GM23338 (cell line): ENCODE measurements at regions not wholly inside any gene's neighbourhood (a gene's known extent, or its start where the extent isn't known, plus 50 kb on each side); places are given as distances from the start of the nearest gene placed in this dataset.

Source experiments
- ATAC-seq: fragments of 200-7000 bp; cut with Tn5 transposase; 3 replicates; pipeline ENCODE4 v1.9.1; 2020
- DNase-seq: peaks from one replicate; pipeline ENCODE4 v3.0.0-alpha.2; 2015; ENCODE audit warnings: low spot score
- H2AFZ ChIP-seq: fragments of 200-600 bp; sonication (generic); 2 replicates; pipeline ENCODE4 v1.8.0; 2016; ENCODE audit warnings: antibody characterized with exemption, mild to moderate bottlenecking, moderate library complexity
- H3F3A ChIP-seq: fragments of 200-600 bp; sonication (generic); replicated peaks from 2 replicates; pipeline ENCODE4 v1.8.0; 2017; ENCODE audit warnings: antibody characterized with exemption, mixed run types, low read depth
- H3K27ac ChIP-seq: fragments of 200-600 bp; sonication (generic); 2 replicates; pipeline ENCODE4 v1.6.1; 2016; ENCODE audit warnings: low read depth
- H3K27me3 ChIP-seq: fragments of 200-600 bp; sonication (generic); 2 replicates; pipeline ENCODE4 v1.8.0; 2016; ENCODE audit warnings: mild to moderate bottlenecking, mixed run types, moderate library complexity; ENCODE audit not compliant: insufficient read depth
- H3K36me3 ChIP-seq: fragments of 200-600 bp; sonication (generic); 2 replicates; pipeline ENCODE4 v1.8.0; 2016; ENCODE audit warnings: mild to moderate bottlenecking; ENCODE audit not compliant: insufficient read depth
- H3K4me1 ChIP-seq: fragments of 200-600 bp; sonication (generic); 2 replicates; pipeline ENCODE4 v1.8.0; 2016; ENCODE audit warnings: mild to moderate bottlenecking, moderate library complexity; ENCODE audit not compliant: insufficient read depth
- H3K4me2 ChIP-seq: fragments of 200-600 bp; sonication (generic); 2 replicates; pipeline ENCODE4 v1.7.1; 2017; ENCODE audit warnings: mixed run types
- H3K4me3 ChIP-seq: fragments of 200-600 bp; sonication (generic); 2 replicates; pipeline ENCODE4 v1.6.1; 2016; ENCODE audit warnings: mixed run types
- H3K79me2 ChIP-seq: fragments of 200-600 bp; sonication (generic); replicated peaks from 2 replicates; pipeline ENCODE4 v1.8.0; 2017; ENCODE audit warnings: mild to moderate bottlenecking; ENCODE audit not compliant: insufficient read depth
- H3K9me2 ChIP-seq: fragments of 200-600 bp; sonication (generic); 2 replicates; pipeline ENCODE4 v1.8.0; 2017; ENCODE audit not compliant: insufficient read depth
- H4K20me1 ChIP-seq: fragments of 200-600 bp; sonication (generic); replicated peaks from 2 replicates; pipeline ENCODE4 v1.8.0; 2017; ENCODE audit warnings: mild to moderate bottlenecking; ENCODE audit not compliant: insufficient read depth
- H3K27ac Mint-ChIP-seq: 2 replicates; pipeline ENCODE4 v1.8.0; 2020; ENCODE audit warnings: inconsistent platforms, mild to moderate bottlenecking, moderate library complexity, mixed read lengths
- H3K27me3 Mint-ChIP-seq: 3 replicates; pipeline ENCODE4 v1.8.0; 2022; ENCODE audit warnings: low read depth, mild to moderate bottlenecking, moderate library complexity, mixed read lengths, inconsistent platforms; ENCODE audit not compliant: insufficient read depth, poor library complexity
- H3K36me3 Mint-ChIP-seq: 3 replicates; pipeline ENCODE4 v1.8.0; 2021; ENCODE audit warnings: low read depth, mild to moderate bottlenecking, inconsistent platforms, moderate library complexity, mixed read lengths
- H3K4me1 Mint-ChIP-seq: 3 replicates; pipeline ENCODE4 v1.8.0; 2020; ENCODE audit warnings: mild to moderate bottlenecking, inconsistent platforms, mixed read lengths
- H3K4me3 Mint-ChIP-seq: 3 replicates; pipeline ENCODE4 v1.8.0; 2021; ENCODE audit warnings: moderate library complexity, mild to moderate bottlenecking, inconsistent platforms, mixed read lengths
- H3K9me3 Mint-ChIP-seq: 3 replicates; pipeline ENCODE4 v1.8.0; 2020; ENCODE audit warnings: moderate library complexity, mild to moderate bottlenecking, inconsistent platforms, mixed read lengths
- CTCF ChIP-seq, 2 experiments: fragments of 200-600 bp in 1 of 2; sonication (generic) in 1 of 2; conservative IDR thresholded peaks; 2 replicates each; pipeline versions ENCODE4 v1.5.1 to v1.6.1; 2016 to 2017; ENCODE audit warnings: antibody characterized with exemption in 2 of 2, low read depth in 2 of 2, mild to moderate bottlenecking in 2 of 2, moderate library complexity in 1 of 2
- EZH2phosphoT487 ChIP-seq: fragments of 200-600 bp; sonication (generic); IDR thresholded peaks from one replicate; pipeline ENCODE4 v1.8.1; 2018; ENCODE audit warnings: antibody characterized with exemption; ENCODE audit not compliant: unreplicated experiment
- POLR2AphosphoS5 ChIP-seq: IDR thresholded peaks from 2 replicates; pipeline ENCODE4 v1.6.1; 2016; ENCODE audit warnings: antibody characterized with exemption, low read depth
- REST ChIP-seq: IDR thresholded peaks from one replicate; pipeline ENCODE4 v1.6.1; 2018; ENCODE audit warnings: antibody characterized with exemption; ENCODE audit not compliant: unreplicated experiment

GRCh38 chr12:115470977-115471376 lies 787.0 kb upstream of the TBX3 start:
- Histone ChIP-seq H3K4me1 (no peaks in the 10 kb centered on the region), H2AFZ (no peak overlapping the region), H3K27ac (no peak overlapping the region), H3K79me2 (no peaks in the 10 kb centered on the region), H3K36me3 (no peaks in the 10 kb centered on the region), H3K27me3 (no peaks in the 10 kb centered on the region), H4K20me1 (no peaks in the 10 kb centered on the region), H3F3A (no peaks in the 10 kb centered on the region), H3K4me2 (no peak overlapping the region), H3K9me2 (peaks cover 5% of the 10 kb centered on the region), H3K4me3 (no peak overlapping the region)
- H3K4me1 Mint-ChIP-seq = no peaks in the 10 kb centered on the region
- no peaks in the 10 kb centered on the region for H3K36me3 Mint-ChIP-seq
- H3K27me3 Mint-ChIP-seq = peaks cover 2% of the 10 kb centered on the region
- no peak for TF ChIP-seq POLR2AphosphoS5
- peak; percentile 43 to 69 for TF ChIP-seq CTCF (conservative IDR thresholded peaks at IDR 0.05; ENCODE audit: low read depth in 2 of 2)
- H3K4me3 Mint-ChIP-seq = no peak overlapping the region
- DNase-seq (peak; percentile 50), ATAC-seq (no peak)
- no peak overlapping the region for H3K27ac Mint-ChIP-seq
- no peaks in the 10 kb centered on the region; the same call in 2 of the 3 replicates for H3K9me3 Mint-ChIP-seq

GRCh38 chr12:115470526-115470925 lies 786.6 kb upstream of the TBX3 start:
- H3K27ac Mint-ChIP-seq = no peak overlapping the region

More at GRCh38 chr12:115470526-115470925, 786.6 kb upstream of the TBX3 start:
- H3K79me2 ChIP-seq = no peaks in the 10 kb centered on the region
- Mint-ChIP-seq H3K27me3 (peaks cover 2% of the 10 kb centered on the region), H3K4me1 (no peaks in the 10 kb centered on the region), H3K36me3 (no peaks in the 10 kb centered on the region), H3K9me3 (no peaks in the 10 kb centered on the region; the same call in 2 of the 3 replicates), H3K4me3 (no peak overlapping the region)
- H3K9me2 ChIP-seq = peaks cover 5% of the 10 kb centered on the region
- H3K27ac ChIP-seq = no peak overlapping the region
- no peak overlapping the region for H2AFZ ChIP-seq
- no peaks in the 10 kb centered on the region for H4K20me1 ChIP-seq
- no peaks in the 10 kb centered on the region for H3K36me3 ChIP-seq
- TF ChIP-seq CTCF (conservative IDR thresholded peaks at IDR 0.05; ENCODE audit: low read depth in 2 of 2) (no peak), REST (no peak), EZH2phosphoT487 (no peak)
- H3F3A ChIP-seq = no peaks in the 10 kb centered on the region
- DNase-seq = no peak
- H3K27me3 ChIP-seq = no peaks in the 10 kb centered on the region
- no peak for ATAC-seq
- no peak overlapping the region for H3K4me3 ChIP-seq
- no peak overlapping the region for H3K4me2 ChIP-seq
- H3K4me1 ChIP-seq = no peaks in the 10 kb centered on the region
